KG1 (cell line): ENCODE measurements at regions not wholly inside any gene's neighbourhood (a gene's known extent, or its start where the extent isn't known, plus 50 kb on each side); places are given as distances from the start of the nearest gene placed in this dataset.

Experiments
- DNase-seq: peaks from one replicate; lab custom pipeline; 2025; lab: John Stamatoyannopoulos, UW

GRCh38 chr3:187954873-187955586, 198.9 kb upstream of the LPP start:
- DNase-seq, result peak; percentile 69

DNA sequence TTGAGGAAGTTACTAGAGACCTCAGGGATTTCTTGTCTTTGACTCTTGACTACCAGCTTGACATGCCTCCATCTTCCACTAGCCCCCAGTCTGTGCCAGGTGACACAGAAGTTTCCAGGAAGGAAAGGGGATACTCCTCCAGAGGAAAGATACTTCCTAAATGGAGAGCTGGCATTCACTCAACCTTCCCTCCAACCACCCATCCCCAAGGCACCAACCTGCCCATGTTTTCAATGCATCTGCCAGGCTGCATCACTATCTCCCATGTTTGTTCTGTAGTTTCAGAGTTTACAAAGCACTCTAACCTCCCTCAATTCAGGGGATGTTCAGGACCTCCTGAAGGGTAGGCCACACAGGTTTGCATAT, 198.4 kb upstream of the LPP start:
- no peak for DNase-seq

DNA sequence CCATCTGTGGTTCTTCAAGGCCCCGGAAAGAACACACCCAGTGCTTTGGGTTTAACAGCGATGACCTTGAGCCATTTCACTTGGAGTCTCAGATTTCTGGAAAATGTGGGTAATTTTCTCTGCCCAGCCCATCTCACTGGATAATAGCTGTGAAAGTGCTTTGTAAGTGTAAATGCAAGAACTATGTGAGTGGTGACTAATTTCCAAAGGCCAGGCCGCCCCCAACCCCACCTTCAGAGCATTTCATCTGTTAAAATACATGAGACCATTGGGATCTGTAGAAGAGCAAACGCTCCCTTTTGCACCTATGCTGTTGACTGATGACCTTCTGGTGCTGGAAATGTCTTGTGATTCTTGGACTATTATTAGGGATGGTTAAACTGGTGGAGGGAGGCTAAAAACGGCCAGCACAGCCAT, 196.8 kb upstream of the LPP start:
- DNase-seq, result no peak

DNA sequence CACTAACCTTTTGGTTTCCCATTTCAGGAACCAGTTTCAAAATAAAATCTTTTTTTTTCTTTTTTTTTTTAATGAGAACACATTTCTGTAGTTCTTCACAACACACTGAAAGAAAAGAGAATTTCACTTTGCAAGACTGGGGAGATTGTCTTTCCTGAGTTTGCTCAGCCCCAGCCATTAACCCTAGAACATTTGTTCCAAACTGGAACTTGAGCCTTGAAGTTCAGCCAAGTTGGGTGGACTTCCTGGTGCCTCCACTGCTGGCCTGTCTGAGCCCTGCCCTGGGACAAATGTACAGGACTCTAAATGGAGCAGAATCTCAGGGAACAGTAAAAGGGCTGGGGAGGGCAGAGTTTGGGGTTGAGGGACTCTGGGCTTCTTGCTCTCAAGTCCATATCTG, 196.4 kb upstream of the LPP start:
- no peak for DNase-seq

GRCh38 chr3:187958432-187959003, 195.4 kb upstream of the LPP start:
- DNase-seq, result peak; percentile 25

GRCh38 chr3:187960820-187961219, 193.1 kb upstream of the LPP start:
- no peak for DNase-seq

- DNase-seq, result no peak
These were observed 192.6 kb upstream of the LPP start for GRCh38 chr3:187961366-187961765.

- DNase-seq, result no peak
These were observed 190.8 kb upstream of the LPP start for GRCh38 chr3:187963003-187963676.

GRCh38 chr3:187963677-187964385, 190.1 kb upstream of the LPP start:
- DNase-seq, result no peak

- no peak for DNase-seq
These were observed 189.2 kb upstream of the LPP start for GRCh38 chr3:187964760-187965159.

- DNase-seq, result no peak
These were observed 187.9 kb upstream of the LPP start for GRCh38 chr3:187966096-187966495.

- no peak for DNase-seq
These were observed 187.1 kb upstream of the LPP start for GRCh38 chr3:187966636-187967406.

DNA sequence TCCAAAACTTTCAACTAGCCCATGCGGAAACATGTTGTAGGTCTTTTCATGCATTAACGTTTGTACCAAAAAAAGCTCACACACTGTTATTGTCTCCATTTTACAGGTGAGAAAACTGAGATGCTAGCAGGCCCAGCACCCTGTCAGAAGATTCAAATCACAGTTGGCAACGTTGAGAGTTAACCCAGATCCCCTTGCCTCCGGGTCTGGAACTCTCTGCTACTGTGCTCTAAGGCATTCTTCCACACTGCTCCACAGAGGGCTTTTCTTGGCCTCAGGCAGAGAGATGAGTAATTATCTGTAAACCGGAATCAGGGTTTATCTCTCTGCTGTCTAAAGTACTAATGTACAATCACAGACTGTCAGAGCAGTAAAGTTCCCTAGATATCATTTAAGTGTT, 186.0 kb upstream of the LPP start:
- no peak for DNase-seq

- DNase-seq, result no peak
These were observed 184.9 kb upstream of the LPP start for GRCh38 chr3:187968883-187969580.

DNA sequence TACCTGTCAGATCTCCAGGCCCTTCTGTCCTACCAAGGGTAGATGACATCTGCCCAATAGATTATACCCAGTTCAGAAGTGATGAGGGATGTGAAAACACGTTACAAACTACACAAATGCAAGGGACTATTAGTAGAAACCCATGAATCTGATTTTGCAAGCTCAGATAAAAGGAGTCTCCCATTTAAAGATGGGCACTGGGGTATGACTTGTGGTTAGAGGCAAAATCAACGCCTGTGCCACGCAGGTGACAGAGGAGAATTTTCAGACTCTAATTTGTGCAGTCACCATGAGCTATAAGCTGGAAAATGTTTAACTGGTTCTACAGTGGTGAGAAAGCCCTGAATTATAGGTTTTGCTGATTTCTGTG, 184.4 kb upstream of the LPP start:
- no peak for DNase-seq

DNA sequence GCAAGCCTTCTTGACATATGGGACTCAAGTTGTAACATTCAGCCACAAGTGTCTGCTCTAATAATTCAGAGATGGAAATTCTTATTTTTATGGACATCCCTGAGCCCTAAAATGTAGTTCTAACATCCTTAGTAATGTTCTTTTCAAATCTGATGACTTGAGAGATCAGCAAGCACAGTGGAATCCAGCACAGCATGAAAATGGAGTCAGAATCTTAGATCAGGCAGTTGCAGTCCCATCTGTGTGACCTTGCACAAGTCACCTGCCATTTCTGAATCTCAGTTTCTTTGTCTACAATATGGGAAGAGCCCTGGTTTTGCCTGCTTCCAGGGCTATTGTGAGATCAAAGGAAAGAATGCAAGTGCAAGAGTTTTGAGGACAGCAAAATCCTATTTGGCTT, 183.9 kb upstream of the LPP start:
- DNase-seq, result no peak

- no peak for DNase-seq
These were observed 182.3 kb upstream of the LPP start for GRCh38 chr3:187971629-187972028.

DNA sequence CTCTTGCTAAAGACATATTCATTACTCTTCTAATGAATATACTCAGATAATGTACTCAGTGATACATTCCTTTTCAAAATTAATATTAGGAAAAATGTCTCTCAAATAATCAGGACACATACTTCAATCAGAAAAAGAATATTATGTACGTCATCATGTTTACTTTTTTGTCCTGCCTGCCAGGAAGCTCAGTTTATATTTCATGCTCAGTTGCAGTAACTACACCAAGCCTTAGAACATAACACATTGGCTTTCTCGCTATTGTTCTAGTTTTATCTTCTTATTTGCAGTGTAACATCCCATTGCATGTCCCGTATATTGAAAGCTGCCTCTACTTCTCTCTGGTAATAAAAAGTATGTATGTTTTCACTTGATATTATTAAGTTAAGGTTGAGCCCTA, 181.5 kb upstream of the LPP start:
- no peak for DNase-seq

DNA sequence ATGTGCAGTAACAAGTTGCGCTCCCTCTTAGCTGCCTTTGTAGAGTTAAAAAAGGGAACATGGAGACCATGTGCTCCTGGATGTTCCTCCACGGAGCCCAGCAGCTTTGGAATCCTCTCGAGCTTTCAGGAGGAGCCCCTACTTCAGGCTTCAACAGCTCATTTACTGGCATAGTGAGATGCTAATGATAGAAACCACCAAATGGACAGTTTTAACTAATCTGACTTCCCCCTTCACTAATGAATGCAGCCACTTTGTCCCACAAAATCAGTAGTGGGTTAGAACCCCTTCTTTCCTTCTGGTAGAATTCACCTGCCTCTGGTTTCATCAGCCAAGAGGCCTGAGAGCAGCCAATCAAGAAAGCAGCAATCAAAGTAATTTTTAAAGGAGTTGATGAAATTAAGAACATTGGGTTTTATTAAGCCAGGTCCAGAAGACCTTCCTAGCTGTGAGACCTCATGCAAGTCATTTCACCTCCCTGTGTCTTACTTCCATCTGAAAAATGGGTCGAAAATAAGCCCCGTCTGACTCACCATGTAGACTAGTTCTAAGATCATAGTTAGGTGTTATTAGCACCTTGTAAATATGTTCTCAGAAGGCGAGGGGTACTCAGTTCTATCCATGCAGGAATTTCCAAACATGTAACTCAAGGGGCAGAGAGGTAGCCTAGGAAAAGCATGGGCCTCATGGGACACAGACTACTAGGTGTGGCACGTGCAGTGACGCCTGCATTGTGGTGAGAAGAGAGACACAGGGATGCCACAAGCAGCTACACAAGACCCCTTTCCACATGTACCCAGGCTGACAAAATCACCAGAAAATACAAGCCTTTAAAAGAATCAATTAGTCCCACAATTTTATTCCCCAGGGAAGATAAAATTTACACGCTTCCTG, 179.7 kb upstream of the LPP start:
- no peak for DNase-seq

DNA sequence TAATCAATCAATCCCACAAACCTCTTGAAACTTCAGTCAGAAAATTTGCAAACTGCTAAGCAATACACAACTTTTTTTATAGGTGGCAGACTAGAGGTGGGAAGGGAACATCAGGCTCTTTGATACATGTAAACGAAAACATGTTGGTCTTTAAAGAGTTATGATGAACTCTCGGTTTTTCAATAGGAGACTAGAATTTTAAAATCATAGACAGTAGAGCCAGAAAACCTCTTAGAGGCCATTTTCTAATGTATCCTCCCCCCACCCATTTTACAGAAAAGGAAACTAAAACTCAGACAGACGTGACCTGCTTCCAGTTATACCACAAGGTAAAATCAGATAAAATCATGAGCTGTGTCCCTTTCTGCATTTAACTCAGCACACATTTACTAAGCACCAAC, 179.1 kb upstream of the LPP start:
- no peak for DNase-seq
